Left ventricle myocardium inferior (tissue), 1 donor: ENCODE measurements at regions not wholly inside any gene's neighbourhood (a gene's known extent, or its start where the extent isn't known, plus 50 kb on each side); places are given as distances from the start of the nearest gene placed in this dataset.
"Not testable (repeated sequence)": the region's sequence is repeated elsewhere in the genome, so short reads cannot be mapped to it uniquely, and the experiment has no call there.

ENCODE experiments used
- DNase-seq: peaks from one replicate; pipeline ENCODE4 v3.0.0-alpha.2; 2020
- H3K27ac ChIP-seq: fragments of 200-600 bp; replicated peaks from 2 replicates; pipeline ENCODE4 v1.8.0; 2021
- H3K27me3 ChIP-seq: fragments of 200-600 bp; 2 replicates; pipeline ENCODE4 v1.8.0; 2021; ENCODE audit warnings: low read depth
- H3K36me3 ChIP-seq: fragments of 200-600 bp; 2 replicates; pipeline ENCODE4 v1.8.0; 2021
- H3K4me1 ChIP-seq: fragments of 200-600 bp; 2 replicates; pipeline ENCODE4 v1.8.0; 2021
- H3K4me3 ChIP-seq: fragments of 200-600 bp; 2 replicates; pipeline ENCODE4 v1.8.0; 2021; ENCODE audit warnings: mild to moderate bottlenecking, moderate library complexity
- H3K9me3 ChIP-seq: fragments of 200-600 bp; replicated peaks from 2 replicates; pipeline ENCODE4 v1.8.0; 2021
- intact Hi-C: fragments of 100-400 bp; cut with micrococcal nuclease; formaldehyde crosslinking; loops from one replicate; pipeline ENCODE4 v1.11.0; 2022
- TF ChIP-seq, protein P1 (sequence below): fragments of 200-600 bp; IDR thresholded peaks from 2 replicates; pipeline ENCODE4 v1.8.0; 2021; ENCODE audit warnings: antibody characterized with exemption, mild to moderate bottlenecking, borderline replicate concordance
- donor health status: DM: no; HTN: yes; CAD: no; lungs with severe emphysema.

DNA sequence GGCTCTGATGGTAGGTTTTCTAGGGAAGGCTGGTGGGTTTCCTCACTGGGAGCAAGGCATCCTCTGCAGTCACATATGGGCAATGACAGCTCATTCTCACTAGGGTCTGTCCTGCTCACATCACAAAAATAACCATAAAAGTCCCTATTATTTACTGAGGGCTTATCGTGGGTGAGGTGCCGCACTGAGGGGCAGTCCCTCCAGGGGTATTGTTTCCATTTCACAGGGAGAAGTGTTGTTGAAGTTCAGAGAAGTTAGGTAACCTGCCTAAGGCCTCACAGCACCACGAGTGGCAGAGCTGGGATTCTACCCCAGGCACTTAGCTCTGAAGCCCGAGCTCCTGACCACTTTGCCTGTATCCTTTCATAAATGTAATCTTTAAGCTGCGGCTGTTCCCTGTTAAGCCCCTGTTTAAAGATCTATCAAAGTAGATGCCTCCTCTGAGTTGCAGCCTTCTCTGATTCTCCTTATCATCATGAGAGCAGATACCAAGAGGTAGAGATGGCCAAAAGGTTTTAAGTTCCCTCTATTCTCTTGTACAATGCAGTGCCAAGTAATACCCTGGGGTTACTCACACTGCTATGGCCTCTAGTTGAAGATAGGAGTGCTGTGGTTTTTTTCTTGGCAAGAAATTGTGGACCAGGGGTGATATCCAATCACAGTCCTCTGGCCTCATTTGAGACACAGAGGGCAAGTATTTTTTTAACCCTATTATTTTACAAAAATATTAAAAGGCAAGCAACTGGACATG lies 107.0 kb downstream of the RPLP1 start:
- no peak overlapping the region for H3K27ac ChIP-seq
- intact Hi-C loops = no loop called here
- TF ChIP-seq, protein P1, sequence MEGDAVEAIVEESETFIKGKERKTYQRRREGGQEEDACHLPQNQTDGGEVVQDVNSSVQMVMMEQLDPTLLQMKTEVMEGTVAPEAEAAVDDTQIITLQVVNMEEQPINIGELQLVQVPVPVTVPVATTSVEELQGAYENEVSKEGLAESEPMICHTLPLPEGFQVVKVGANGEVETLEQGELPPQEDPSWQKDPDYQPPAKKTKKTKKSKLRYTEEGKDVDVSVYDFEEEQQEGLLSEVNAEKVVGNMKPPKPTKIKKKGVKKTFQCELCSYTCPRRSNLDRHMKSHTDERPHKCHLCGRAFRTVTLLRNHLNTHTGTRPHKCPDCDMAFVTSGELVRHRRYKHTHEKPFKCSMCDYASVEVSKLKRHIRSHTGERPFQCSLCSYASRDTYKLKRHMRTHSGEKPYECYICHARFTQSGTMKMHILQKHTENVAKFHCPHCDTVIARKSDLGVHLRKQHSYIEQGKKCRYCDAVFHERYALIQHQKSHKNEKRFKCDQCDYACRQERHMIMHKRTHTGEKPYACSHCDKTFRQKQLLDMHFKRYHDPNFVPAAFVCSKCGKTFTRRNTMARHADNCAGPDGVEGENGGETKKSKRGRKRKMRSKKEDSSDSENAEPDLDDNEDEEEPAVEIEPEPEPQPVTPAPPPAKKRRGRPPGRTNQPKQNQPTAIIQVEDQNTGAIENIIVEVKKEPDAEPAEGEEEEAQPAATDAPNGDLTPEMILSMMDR = no peak
- H3K4me1 ChIP-seq = no peaks in the 10 kb centered on the region
- peaks cover 51% of the 10 kb centered on the region for H3K27me3 ChIP-seq
- no peaks in the 10 kb centered on the region for H3K36me3 ChIP-seq
- DNase-seq = no peak
- no peak overlapping the region for H3K4me3 ChIP-seq
- no peaks in the 10 kb centered on the region for H3K9me3 ChIP-seq

DNA sequence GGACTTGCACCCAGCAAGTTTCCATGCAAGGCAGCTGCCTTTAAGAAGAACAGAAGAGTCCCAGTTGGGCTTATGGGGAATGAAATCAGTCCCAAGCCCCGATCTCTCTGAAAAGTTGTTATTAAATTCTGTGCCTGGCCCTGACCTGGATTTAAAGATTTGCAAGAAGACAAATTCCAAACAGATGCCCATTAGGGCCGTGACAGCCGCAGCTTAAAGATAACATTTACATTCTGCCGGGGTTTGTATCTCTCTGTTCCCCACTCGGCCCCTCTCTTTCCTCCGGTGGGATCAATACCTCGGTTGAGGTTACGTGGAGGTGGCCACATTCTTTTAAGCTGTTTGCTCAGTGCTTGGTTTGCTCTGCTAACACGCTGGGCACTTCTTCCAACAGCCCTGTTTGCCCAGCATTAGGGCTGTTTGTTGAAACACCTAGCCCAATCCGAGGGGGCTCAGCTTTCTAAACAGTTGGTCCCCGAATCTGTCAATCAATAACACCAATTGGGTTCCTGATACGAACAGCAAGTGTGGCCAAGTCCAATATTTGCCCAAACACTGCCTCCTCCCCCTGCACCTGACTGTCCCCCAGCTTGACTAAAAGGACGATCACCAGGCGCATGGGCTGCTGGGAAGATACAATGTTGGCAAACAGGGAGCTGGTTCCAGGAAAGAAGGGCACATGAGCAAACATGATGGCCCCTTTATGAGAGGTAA lies 108.6 kb downstream of the RPLP1 start:
- DNase-seq = no peak
- H3K9me3 ChIP-seq = no peaks in the 10 kb centered on the region
- TF ChIP-seq, protein P1 = no peak
- no peak overlapping the region for H3K4me3 ChIP-seq
- H3K27ac ChIP-seq = no peak overlapping the region
- no peaks in the 10 kb centered on the region for H3K36me3 ChIP-seq
- H3K27me3 ChIP-seq = peaks cover 55% of the 10 kb centered on the region
- intact Hi-C loops = no loop called here
- H3K4me1 ChIP-seq = no peaks in the 10 kb centered on the region

DNA sequence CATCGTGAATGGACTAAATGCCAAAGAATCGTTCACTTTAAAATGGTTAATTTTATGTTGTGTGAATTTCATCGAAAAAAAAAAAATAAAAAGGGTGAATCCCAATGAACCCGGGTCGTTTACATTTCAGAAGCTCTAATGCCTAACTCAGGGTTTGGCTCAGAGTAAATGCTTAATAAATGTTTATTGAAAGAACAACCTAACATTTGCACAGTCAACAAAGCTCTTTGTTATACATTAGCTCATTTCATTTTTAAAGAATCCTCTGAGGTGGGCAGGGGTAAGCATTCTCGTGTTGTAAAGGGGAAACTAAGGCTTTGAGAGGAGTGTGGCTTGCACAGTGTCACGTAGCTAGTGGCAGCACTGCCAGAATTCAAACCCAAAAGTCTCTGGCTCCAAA lies 109.5 kb downstream of the RPLP1 start:
- Histone ChIP-seq H3K4me1 (no peaks in the 10 kb centered on the region), H3K27ac (no peak overlapping the region), H3K9me3 (no peaks in the 10 kb centered on the region), H3K36me3 (no peaks in the 10 kb centered on the region), H3K27me3 (peaks cover 55% of the 10 kb centered on the region), H3K4me3 (no peak overlapping the region)
- TF ChIP-seq, protein P1 = no peak
- no peak for DNase-seq
- intact Hi-C loops = no loop called here

DNA sequence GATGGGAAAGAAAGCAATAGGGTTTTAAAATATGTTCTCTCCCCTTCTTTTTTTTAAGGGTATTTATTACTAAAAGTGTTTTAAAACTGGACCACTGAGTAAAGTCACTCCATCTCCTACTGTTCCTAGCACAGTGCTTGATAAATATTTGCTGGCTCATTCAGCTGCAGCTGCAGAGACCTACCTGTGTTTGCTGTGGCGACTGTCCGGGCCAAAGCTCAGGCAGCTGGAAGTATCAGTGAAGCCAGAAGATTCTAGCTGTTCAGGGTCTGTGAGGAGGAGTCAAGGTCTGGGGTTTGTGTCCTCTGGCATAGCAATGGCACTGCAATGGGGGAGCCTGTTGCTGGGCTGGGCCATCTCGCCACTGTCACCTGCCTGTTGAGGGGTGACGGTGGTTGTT lies 109.9 kb downstream of the RPLP1 start:
- no peak for DNase-seq
- peaks cover 55% of the 10 kb centered on the region for H3K27me3 ChIP-seq
- no peaks in the 10 kb centered on the region for H3K9me3 ChIP-seq
- H3K4me1 ChIP-seq = no peaks in the 10 kb centered on the region
- H3K36me3 ChIP-seq = no peaks in the 10 kb centered on the region
- no peak overlapping the region for H3K27ac ChIP-seq
- no peak overlapping the region for H3K4me3 ChIP-seq
- TF ChIP-seq, protein P1 = no peak
- intact Hi-C loops = no loop called here

DNA sequence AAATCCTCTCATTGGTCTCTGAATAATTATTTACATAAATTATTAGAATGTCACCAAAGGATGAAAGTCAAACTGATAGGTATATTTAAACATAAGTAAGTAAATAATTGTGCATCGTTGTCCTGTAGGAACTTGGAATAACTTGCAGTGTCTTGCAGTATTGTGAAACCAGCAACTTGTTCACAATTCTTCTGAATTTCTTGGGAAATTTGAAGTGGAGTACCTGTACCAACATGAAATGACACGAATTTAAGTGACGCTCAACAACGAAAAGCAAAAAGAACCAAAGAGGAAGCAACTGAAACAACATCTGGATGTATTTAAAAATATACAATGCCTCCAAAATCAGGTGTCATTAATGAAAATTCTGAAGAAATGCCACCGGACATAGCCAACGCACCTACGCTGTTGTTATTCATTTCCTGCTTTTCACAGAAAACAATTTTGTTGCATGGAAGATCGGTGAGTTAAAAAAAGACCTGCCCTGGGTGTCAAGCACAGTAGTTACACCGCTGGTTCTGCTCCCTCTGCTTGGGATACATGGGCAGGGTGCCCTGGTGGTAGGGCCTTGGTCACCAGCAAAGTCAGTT lies 112.5 kb downstream of the RPLP1 start:
- intact Hi-C loops = no loop called here
- no peak overlapping the region for H3K4me3 ChIP-seq
- H3K27me3 ChIP-seq = peaks cover 45% of the 10 kb centered on the region
- no peaks in the 10 kb centered on the region for H3K36me3 ChIP-seq
- TF ChIP-seq, protein P1 = no peak
- no peaks in the 10 kb centered on the region for H3K4me1 ChIP-seq
- no peaks in the 10 kb centered on the region for H3K9me3 ChIP-seq
- no peak overlapping the region for H3K27ac ChIP-seq
- DNase-seq = no peak

DNA sequence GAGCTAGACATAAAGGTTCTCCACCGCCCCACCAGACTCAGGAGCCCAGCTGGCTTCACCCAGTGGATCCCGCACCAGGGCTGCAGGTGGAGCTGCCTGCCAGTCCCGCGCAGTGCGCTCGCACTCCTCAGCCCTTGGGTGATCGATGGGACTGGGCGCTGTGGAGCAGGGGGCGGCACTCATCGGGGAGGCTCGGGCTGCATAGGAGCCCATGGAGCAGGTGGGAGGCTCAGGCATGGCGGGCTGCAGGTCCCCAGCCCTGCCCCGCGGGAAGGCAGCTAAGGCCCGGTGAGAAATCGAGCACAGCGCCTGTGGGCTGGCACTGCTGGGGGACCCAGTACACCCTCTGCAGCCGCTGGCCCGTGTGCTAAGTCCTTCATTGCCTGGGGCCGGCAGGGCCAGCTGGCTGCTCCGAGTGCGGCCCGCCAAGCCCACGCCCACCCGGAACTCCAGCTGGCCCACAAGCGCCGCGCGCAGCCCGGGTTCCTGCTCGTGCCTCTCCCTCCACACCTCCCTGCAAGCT lies 114.7 kb downstream of the RPLP1 start:
- H3K36me3 ChIP-seq, H3K4me1 ChIP-seq, H3K4me3 ChIP-seq, intact Hi-C loops, H3K9me3 ChIP-seq, H3K27ac ChIP-seq, DNase-seq: not testable (repeated sequence)
- peaks cover 37% of the 10 kb centered on the region for H3K27me3 ChIP-seq
